ENCODE measurements at regions not wholly inside any gene's neighbourhood (a gene's known extent, or its start where the extent isn't known, plus 50 kb on each side); places are given as distances from the start of the nearest gene placed in this dataset.

DNA sequence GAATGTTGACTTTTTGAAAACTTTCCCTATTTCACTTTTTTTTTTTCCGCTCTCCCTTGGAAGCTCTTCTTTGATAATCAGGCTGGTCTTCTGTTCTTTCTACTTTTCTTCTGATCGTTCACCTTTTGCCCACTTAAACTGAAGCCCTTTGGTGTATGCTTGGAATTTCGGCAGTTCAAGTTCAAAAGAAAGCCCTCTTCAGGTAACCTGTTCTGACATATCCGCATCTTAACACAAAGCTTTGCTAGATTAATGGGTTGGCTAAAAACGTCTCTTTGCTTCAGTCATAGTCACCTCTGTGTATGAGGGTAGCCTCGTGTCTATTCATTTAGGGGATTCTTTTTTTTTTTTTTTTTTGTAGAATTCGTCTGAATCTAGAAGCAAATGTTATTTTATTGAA is 1115.8 kb upstream of the RBFOX1 start:
- Histone ChIP-seq H3K4me1 (no peaks in the 10 kb centered on the region), H3K36me3 (replicated peaks in 1 of 2; ENCODE audit: insufficient read depth in 1 of 2, low read depth in 2 of 2) (no peaks in the 10 kb centered on the region), H3K4me3 (no peak overlapping the region), H3K27ac (no peak overlapping the region), H3K27me3 (no peaks in the 10 kb centered on the region), H3K9me3 (no peaks in the 10 kb centered on the region)
- DNase-seq (no peak), ATAC-seq (no peak)
- intact Hi-C loops (cut with DNase I), result no loop called here
- 29 to 45% methylated on average over 7 of the region's 7 CpGs for WGBS, 2 donors
- TF ChIP-seq, protein P1, sequence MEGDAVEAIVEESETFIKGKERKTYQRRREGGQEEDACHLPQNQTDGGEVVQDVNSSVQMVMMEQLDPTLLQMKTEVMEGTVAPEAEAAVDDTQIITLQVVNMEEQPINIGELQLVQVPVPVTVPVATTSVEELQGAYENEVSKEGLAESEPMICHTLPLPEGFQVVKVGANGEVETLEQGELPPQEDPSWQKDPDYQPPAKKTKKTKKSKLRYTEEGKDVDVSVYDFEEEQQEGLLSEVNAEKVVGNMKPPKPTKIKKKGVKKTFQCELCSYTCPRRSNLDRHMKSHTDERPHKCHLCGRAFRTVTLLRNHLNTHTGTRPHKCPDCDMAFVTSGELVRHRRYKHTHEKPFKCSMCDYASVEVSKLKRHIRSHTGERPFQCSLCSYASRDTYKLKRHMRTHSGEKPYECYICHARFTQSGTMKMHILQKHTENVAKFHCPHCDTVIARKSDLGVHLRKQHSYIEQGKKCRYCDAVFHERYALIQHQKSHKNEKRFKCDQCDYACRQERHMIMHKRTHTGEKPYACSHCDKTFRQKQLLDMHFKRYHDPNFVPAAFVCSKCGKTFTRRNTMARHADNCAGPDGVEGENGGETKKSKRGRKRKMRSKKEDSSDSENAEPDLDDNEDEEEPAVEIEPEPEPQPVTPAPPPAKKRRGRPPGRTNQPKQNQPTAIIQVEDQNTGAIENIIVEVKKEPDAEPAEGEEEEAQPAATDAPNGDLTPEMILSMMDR (IDR thresholded peaks at IDR 0.05), result no peak
- no peak for TF ChIP-seq POLR2A (IDR thresholded peaks at IDR 0.05)

DNA sequence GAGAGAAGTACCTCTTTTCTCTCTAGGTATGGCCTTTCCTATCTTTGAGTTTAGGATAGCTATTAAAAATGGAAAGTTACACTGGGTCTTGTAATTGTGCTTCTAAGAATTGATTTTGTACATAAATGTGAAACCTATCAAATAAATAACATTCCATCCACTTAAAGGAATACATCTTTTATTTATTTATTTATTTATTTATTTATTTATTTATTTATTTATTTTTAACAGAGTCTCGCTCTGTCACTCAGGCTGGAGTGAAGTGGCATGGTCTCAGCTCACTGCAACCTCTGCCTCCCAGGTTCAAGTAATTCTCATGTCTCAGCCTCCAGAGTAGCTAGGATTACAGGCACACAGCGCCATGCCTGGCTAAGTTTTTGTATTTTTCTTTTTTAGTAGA is 1114.0 kb upstream of the EEF2KMT start:
- Histone ChIP-seq H3K4me1 (no peaks in the 10 kb centered on the region), H3K4me3 (no peak overlapping the region), H3K36me3 (replicated peaks in 1 of 2; ENCODE audit: insufficient read depth in 1 of 2, low read depth in 2 of 2) (no peaks in the 10 kb centered on the region), H3K27ac (no peak overlapping the region), H3K27me3 (no peaks in the 10 kb centered on the region), H3K9me3 (no peaks in the 10 kb centered on the region)
- intact Hi-C loops (cut with DNase I), result no loop called here
- TF ChIP-seq POLR2A (IDR thresholded peaks at IDR 0.05), result no peak
- TF ChIP-seq, protein P1 (IDR thresholded peaks at IDR 0.05), result no peak
- DNase-seq (no peak), ATAC-seq (no peak)
- 82 to 89% methylated on average over 2 of the region's 2 CpGs for WGBS, 2 donors

DNA sequence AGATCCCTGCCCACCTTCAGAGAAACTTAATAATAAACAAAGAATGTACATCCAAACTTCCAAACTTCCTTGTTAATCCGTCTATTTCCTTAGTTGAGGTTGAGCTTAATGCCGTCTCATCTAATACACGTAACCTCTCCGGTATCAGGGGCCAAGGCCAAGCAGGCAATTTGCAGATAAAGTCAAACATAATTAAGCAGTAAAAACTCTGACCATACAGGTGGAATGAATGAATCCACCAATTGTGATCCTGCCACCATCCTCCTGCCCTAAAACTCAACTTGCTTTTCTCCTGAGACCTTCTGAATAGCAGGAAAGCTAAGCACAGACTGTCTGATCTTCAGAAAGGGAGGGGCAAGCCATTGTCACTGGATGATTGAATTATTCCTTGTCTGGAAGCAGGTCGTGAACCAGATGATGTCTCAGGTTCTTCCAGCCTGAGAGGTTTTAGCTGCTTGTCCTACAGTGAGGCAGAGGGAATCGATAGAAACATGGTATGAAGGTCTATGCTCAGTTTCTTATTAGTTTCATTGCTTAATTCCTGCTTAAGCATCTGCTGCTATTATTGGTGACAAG is 1111.8 kb upstream of the EEF2KMT start:
- H3K27me3 ChIP-seq, result no peaks in the 10 kb centered on the region

DNA sequence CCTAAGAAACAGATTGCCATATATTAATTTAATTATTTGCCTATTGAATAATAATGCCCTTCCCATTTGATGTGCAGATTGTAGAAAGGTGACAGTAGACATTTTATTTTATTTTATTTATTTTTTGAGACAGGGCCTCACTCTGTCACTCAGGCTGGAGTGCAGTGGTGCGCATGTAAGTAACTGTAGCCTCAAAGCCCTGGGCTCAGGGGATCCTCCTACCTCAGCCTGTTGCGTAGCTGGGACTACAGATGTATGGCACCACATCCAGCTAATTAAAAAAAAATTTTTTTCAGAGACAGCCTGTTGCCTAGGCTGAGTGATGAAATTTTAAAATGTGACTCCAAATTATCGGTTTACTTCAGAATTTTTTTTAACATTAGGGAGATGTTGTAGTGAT is 1110.0 kb upstream of the EEF2KMT start:
- TF ChIP-seq POLR2A (IDR thresholded peaks at IDR 0.05), result no peak
- TF ChIP-seq, protein P1 (IDR thresholded peaks at IDR 0.05), result no peak
- no peaks in the 10 kb centered on the region for H3K9me3 ChIP-seq
- DNase-seq (no peak), ATAC-seq (no peak)
- intact Hi-C loops (cut with DNase I), result no loop called here
- no peak overlapping the region for H3K4me3 ChIP-seq
- H3K27ac ChIP-seq, result no peak overlapping the region
- no peaks in the 10 kb centered on the region for H3K36me3 ChIP-seq (replicated peaks in 1 of 2; ENCODE audit: insufficient read depth in 1 of 2, low read depth in 2 of 2)
- H3K27me3 ChIP-seq, result no peaks in the 10 kb centered on the region
- H3K4me1 ChIP-seq, result no peaks in the 10 kb centered on the region
- WGBS, 2 donors, result 61 to 90% methylated on average over 3 of the region's 3 CpGs

More for the DNA sequence above, 1111.8 kb upstream of the EEF2KMT start:
- ATAC-seq (no peak), DNase-seq (no peak)
- H3K4me1 ChIP-seq, result no peaks in the 10 kb centered on the region
- no peaks in the 10 kb centered on the region for H3K9me3 ChIP-seq
- intact Hi-C loops (cut with DNase I), result no loop called here
- no peak overlapping the region for H3K27ac ChIP-seq
- H3K36me3 ChIP-seq (replicated peaks in 1 of 2; ENCODE audit: insufficient read depth in 1 of 2, low read depth in 2 of 2), result no peaks in the 10 kb centered on the region
- 36 to 39% methylated on average over 6 of the region's 6 CpGs for WGBS, 2 donors
- TF ChIP-seq, protein P1 (IDR thresholded peaks at IDR 0.05), result no peak
- TF ChIP-seq POLR2A (IDR thresholded peaks at IDR 0.05), result no peak
- H3K4me3 ChIP-seq, result no peak overlapping the region

DNA sequence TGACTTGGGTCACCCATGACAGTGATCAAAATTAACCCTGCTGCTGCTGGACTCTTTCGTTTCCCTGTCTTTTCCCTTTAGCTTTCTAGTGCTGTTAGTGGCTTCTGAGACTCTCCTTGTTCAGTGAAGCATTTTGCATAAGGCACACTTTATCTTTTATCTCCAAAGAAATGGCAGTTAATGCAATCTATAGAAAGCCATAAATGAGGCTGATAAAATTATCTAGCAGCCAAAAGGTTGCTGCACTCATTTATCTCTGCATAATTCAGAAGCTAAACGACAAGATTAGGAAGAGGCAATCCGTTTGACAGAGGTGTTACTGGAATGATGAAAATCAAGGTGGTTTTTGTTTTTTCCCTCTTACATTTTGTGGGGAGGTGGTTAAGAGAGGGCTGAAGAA is 1109.5 kb upstream of the EEF2KMT start:
- WGBS, 2 donors, result 14 to 18% methylated on average over 3 of the region's 3 CpGs
- H3K27me3 ChIP-seq, result no peaks in the 10 kb centered on the region
- no peak for ATAC-seq

More for the DNA sequence above, 1109.5 kb upstream of the EEF2KMT start:
- Histone ChIP-seq H3K4me1 (no peaks in the 10 kb centered on the region), H3K9me3 (no peaks in the 10 kb centered on the region), H3K36me3 (replicated peaks in 1 of 2; ENCODE audit: insufficient read depth in 1 of 2, low read depth in 2 of 2) (no peaks in the 10 kb centered on the region), H3K27ac (no peak overlapping the region), H3K4me3 (no peak overlapping the region)
- TF ChIP-seq, protein P1 (IDR thresholded peaks at IDR 0.05), result no peak
- TF ChIP-seq POLR2A (IDR thresholded peaks at IDR 0.05), result no peak
- DNase-seq, result no peak
- intact Hi-C loops (cut with DNase I), result no loop called here
